ENCODE measurements at regions not wholly inside any gene's neighbourhood (a gene's known extent, or its start where the extent isn't known, plus 50 kb on each side); places are given as distances from the start of the nearest gene placed in this dataset.

GRCh38 chr7:155360495-155361345 is 63.0 kb downstream of the INSIG1 start:
- ATAC-seq (no peak), DNase-seq (ENCODE audit: low spot score in 2 of 2) (no peak)
- H3K9me3 Mint-ChIP-seq: no peaks in the 10 kb centered on the region
- H3K4me3 Mint-ChIP-seq: no peak overlapping the region
- H3K4me1 Mint-ChIP-seq: peaks cover 8% of the 10 kb centered on the region
- H3K36me3 Mint-ChIP-seq: peaks cover 5% of the 10 kb centered on the region
- H3K27ac Mint-ChIP-seq: no peak overlapping the region

GRCh38 chr7:155361346-155361680 is 63.6 kb downstream of the INSIG1 start:
- Mint-ChIP-seq H3K4me1 (peaks cover 8% of the 10 kb centered on the region), H3K36me3 (peaks cover 5% of the 10 kb centered on the region), H3K4me3 (no peak overlapping the region), H3K27ac (no peak overlapping the region), H3K9me3 (no peaks in the 10 kb centered on the region)
- ATAC-seq (no peak), DNase-seq (ENCODE audit: low spot score in 2 of 2) (no peak)

GRCh38 chr7:155361947-155362346 is 64.3 kb downstream of the INSIG1 start:
- Mint-ChIP-seq H3K4me3 (no peak overlapping the region), H3K4me1 (peaks cover 8% of the 10 kb centered on the region), H3K36me3 (peaks cover 3% of the 10 kb centered on the region), H3K27ac (no peak overlapping the region), H3K9me3 (no peaks in the 10 kb centered on the region)
- ATAC-seq: no peak
- no peak for DNase-seq (ENCODE audit: low spot score in 2 of 2)

- ATAC-seq (no peak), DNase-seq (ENCODE audit: low spot score in 2 of 2) (no peak)
- peaks cover 8% of the 10 kb centered on the region for H3K4me1 Mint-ChIP-seq
- H3K36me3 Mint-ChIP-seq: no peaks in the 10 kb centered on the region
- H3K4me3 Mint-ChIP-seq: no peak overlapping the region
- H3K27ac Mint-ChIP-seq: no peak overlapping the region
- H3K9me3 Mint-ChIP-seq: no peaks in the 10 kb centered on the region
These were observed 64.9 kb downstream of the INSIG1 start for GRCh38 chr7:155362380-155363145.

- Mint-ChIP-seq H3K27ac (no peak overlapping the region), H3K4me3 (no peak overlapping the region), H3K36me3 (no peaks in the 10 kb centered on the region), H3K9me3 (no peaks in the 10 kb centered on the region), H3K4me1 (peaks cover 8% of the 10 kb centered on the region)
- no peak for DNase-seq (ENCODE audit: low spot score in 2 of 2)
- ATAC-seq: no peak
These were observed 65.5 kb downstream of the INSIG1 start for GRCh38 chr7:155363146-155363539.

GRCh38 chr7:155363852-155364600 is 66.3 kb downstream of the INSIG1 start:
- no peaks in the 10 kb centered on the region for H3K36me3 Mint-ChIP-seq
- DNase-seq (ENCODE audit: low spot score in 2 of 2) (no peak), ATAC-seq (no peak)
- no peaks in the 10 kb centered on the region for H3K9me3 Mint-ChIP-seq
- peaks cover 8% of the 10 kb centered on the region for H3K4me1 Mint-ChIP-seq
- H3K27ac Mint-ChIP-seq: no peak overlapping the region
- H3K4me3 Mint-ChIP-seq: no peak overlapping the region

GRCh38 chr7:155365146-155365874 is 67.6 kb downstream of the INSIG1 start:
- Mint-ChIP-seq H3K4me1 (peaks cover 8% of the 10 kb centered on the region), H3K36me3 (no peaks in the 10 kb centered on the region), H3K4me3 (no peak overlapping the region), H3K27ac (no peak overlapping the region), H3K9me3 (no peaks in the 10 kb centered on the region)
- DNase-seq (ENCODE audit: low spot score in 2 of 2) (no peak), ATAC-seq (no peak)

GRCh38 chr7:155368894-155369600 is 71.4 kb downstream of the INSIG1 start:
- Mint-ChIP-seq H3K4me3 (no peak overlapping the region), H3K9me3 (no peaks in the 10 kb centered on the region), H3K4me1 (peaks cover 16% of the 10 kb centered on the region), H3K27ac (no peak overlapping the region), H3K36me3 (no peaks in the 10 kb centered on the region)
- ATAC-seq: peak; percentile 22
- no peak for DNase-seq (ENCODE audit: low spot score in 2 of 2)

- H3K27ac Mint-ChIP-seq: no peak overlapping the region
These were observed 72.1 kb downstream of the INSIG1 start for GRCh38 chr7:155369766-155370165.

GRCh38 chr7:155371331-155371883 is 73.7 kb downstream of the INSIG1 start:
- H3K4me1 Mint-ChIP-seq: peaks cover 33% of the 10 kb centered on the region
- no peaks in the 10 kb centered on the region for H3K36me3 Mint-ChIP-seq
- no peak overlapping the region for H3K27ac Mint-ChIP-seq
- H3K4me3 Mint-ChIP-seq: no peak overlapping the region
- ATAC-seq (no peak), DNase-seq (ENCODE audit: low spot score in 2 of 2) (no peak)
- no peaks in the 10 kb centered on the region for H3K9me3 Mint-ChIP-seq

More at GRCh38 chr7:155369766-155370165, 72.1 kb downstream of the INSIG1 start:
- no peaks in the 10 kb centered on the region for H3K9me3 Mint-ChIP-seq
- ATAC-seq (no peak), DNase-seq (ENCODE audit: low spot score in 2 of 2) (no peak)
- H3K4me1 Mint-ChIP-seq: peaks cover 20% of the 10 kb centered on the region
- no peaks in the 10 kb centered on the region for H3K36me3 Mint-ChIP-seq
- no peak overlapping the region for H3K4me3 Mint-ChIP-seq

- peaks cover 33% of the 10 kb centered on the region for H3K4me1 Mint-ChIP-seq
- no peaks in the 10 kb centered on the region for H3K36me3 Mint-ChIP-seq
- H3K27ac Mint-ChIP-seq: no peak overlapping the region
- no peaks in the 10 kb centered on the region for H3K9me3 Mint-ChIP-seq
- peak; percentile 54 for ATAC-seq
- peak overlapping the region; percentile 73 for H3K4me3 Mint-ChIP-seq
- no peak for DNase-seq (ENCODE audit: low spot score in 2 of 2)
These were observed 74.5 kb downstream of the INSIG1 start for GRCh38 chr7:155371884-155372781.

GRCh38 chr7:155372782-155373358 is 75.2 kb downstream of the INSIG1 start:
- ATAC-seq: no peak
- no peaks in the 10 kb centered on the region for H3K36me3 Mint-ChIP-seq
- H3K4me1 Mint-ChIP-seq: peaks cover 33% of the 10 kb centered on the region
- DNase-seq (ENCODE audit: low spot score in 2 of 2): no peak
- H3K27ac Mint-ChIP-seq: peak overlapping the region; percentile 71
- H3K9me3 Mint-ChIP-seq: no peaks in the 10 kb centered on the region
- H3K4me3 Mint-ChIP-seq: peak overlapping the region; percentile 73
